Hypothalamus (tissue), 51 donors: ENCODE measurements at regions not wholly inside any gene's neighbourhood (a gene's known extent, or its start where the extent isn't known, plus 50 kb on each side); places are given as distances from the start of the nearest gene placed in this dataset.

Experiments used
- DNase-seq, 51 donors: peaks; one replicate each; lab custom pipeline; 2025; lab: John Stamatoyannopoulos, UW

DNA sequence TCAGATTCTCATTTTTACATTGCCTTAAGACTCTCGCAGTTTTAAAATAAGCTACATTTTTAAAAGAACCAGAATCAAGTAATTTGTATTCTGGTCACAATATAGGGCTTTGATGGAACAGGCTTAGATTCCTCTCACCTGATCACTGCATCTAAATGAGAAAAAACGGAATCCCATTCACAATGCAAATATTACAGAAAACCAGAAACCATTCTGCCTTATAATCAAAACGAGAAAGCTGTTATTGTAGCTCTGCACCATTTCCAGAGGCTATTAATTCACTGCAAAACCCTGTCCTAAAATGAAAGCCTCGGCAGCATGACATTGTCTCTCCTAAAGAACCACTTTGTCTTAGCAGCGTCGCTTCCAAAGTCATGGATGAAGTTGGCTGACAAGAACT is 116.1 kb upstream of the ZNF366 start:
- DNase-seq: no peak

GRCh38 chr5:72622170-72622760 is 115.1 kb upstream of the ZNF366 start:
- no peak for DNase-seq

- no peak for DNase-seq
Measured at GRCh38 chr5:72621576-72621975, 114.4 kb upstream of the ZNF366 start.

DNA sequence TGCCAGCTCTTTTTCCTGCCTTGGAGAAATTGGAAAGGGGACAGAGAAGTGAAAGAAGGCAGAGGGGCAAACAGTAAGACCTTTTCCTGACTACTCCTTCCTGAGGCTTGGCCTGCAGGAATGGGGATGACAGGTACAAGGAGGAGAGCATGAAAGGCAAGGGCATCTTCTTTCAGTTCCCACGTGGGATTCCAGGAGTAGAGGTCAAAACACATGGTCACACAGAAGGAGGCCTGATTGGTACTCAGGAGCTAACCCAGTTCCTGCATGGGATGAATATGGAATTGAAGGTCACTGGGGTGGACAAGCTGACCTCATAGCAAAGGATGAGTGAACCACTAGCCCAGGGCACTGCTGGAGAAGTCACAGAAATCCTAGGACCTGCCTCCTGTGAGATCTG is 112.5 kb upstream of the ZNF366 start:
- no peak for DNase-seq

GRCh38 chr5:72619251-72619650 is 112.0 kb upstream of the ZNF366 start:
- DNase-seq: no peak

GRCh38 chr5:72618708-72619107 is 111.5 kb upstream of the ZNF366 start:
- DNase-seq: no peak

GRCh38 chr5:72615061-72615460 is 107.9 kb upstream of the ZNF366 start:
- DNase-seq: no peak

DNA sequence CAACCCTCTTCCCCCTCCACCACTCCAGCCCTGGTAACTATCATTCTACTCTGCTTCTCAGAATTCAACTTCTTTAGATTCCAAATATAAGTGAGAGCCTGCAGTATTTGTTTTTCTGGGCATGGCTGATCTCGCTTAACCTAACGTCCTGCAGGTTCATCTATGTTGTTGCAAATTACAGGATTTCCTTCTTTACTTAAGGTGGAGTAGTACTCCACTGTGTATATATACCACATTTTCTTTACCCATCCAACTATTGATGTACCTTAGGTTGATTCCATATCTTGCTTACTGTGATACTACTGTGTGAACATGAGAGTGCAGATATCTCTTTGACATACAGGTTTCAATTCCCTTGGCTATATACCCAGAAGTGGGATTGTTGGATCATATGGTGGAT is 106.3 kb upstream of the ZNF366 start:
- DNase-seq: no peak

DNA sequence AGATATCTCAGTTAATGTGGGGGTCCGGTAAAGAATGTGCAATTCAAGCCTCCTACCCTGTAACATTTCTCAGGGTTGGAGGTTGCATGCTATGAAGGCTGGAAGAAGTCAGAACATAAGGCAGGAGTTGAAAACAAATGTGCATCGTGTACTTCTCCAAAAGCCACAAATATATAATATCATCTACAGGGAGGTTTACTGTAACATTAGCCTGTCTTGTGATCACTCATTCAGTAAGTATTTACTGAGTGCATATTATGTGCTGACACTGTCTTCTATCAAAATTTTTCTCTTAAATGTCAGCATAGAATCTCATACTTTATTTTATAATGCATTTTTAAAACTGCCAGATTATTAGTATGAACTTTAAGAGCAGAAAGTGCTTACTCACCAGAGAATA is 105.6 kb upstream of the ZNF366 start:
- DNase-seq: no peak

GRCh38 chr5:72611118-72611730 is 104.0 kb upstream of the ZNF366 start:
- DNase-seq: peak in 47 of 51 donors; percentile 12 to 89 (median 67)

GRCh38 chr5:72608926-72609325 is 101.7 kb upstream of the ZNF366 start:
- DNase-seq: no peak

DNA sequence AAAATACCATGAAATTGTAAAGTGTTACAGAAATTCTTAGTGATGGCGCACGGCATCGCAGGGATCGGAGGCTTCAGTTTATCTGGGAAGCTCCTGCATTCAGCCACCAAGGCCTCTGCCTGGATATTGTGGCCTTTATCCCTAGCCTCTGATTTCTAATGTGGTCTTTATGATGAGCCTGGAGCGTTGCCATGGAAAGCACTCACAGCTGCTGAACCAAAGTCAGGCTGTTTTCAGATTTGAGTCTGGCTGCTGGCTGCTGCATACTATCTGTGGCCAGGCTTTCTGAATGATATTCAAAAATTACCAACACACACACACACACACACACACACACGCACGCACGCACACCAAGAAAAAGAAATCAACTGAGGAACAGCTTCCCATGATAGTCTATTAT is 101.1 kb upstream of the ZNF366 start:
- DNase-seq: peak in 39 of 51 donors; percentile 9 to 78 (median 45)

DNA sequence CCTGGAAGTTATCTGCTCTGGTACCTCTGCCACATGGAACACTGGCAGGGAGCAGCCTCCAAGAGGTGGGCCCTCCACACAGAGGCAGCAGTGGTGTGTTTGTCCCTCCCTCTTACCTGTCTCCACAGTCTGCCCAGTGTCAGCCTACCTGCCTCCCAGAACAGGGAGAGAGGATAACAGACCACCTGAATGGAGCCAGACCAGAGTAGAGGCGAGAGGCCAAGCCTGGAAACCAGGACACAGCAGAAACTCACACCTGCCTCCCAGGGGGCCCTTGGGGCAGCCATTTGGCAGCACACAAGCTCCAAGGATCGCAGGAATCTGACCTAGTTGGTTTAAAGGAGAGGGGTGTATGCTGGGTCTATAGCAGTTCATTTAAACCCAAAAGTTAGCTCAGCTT is 100.2 kb upstream of the ZNF366 start:
- no peak for DNase-seq

DNA sequence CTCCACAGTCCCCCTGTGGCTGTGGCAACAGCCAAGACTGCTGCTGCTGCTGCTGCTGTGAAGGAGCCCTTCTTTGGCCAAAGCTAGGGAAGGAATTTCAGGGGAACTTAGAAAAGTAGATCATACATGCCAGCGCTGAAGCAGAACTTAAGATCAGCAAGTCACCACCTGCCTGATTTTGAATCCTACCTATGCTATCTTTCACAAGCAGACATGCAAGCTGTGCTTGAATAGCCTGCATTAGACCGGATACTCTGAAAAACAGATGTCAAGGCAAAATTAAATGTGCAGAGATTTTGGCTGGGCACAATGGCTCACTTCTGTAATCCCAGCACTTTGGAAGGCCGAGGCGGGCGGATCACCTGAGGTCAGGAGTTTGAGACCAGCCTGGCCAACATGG is 99.3 kb upstream of the ZNF366 start:
- DNase-seq: no peak

DNA sequence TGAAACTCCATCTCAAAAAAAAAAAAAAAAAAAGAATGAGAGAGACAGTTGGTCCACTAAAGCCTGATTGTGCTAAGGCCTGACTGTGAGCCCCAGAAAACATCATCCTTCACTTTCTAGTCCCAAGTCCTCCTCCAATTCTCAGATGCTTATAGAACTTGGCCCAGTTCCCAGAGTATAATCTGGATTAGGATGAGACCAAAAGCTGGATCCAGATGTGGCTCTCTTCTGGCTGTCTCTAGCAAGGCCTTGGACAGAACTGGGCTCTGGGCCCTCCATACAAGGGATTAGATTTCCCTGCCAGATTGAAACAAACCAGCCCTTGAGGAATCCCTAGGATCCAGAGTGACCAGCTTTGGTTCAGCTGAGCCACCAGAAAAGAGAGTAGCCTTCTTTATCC is 98.4 kb upstream of the ZNF366 start:
- DNase-seq: no peak

GRCh38 chr5:72604798-72605154 is 97.6 kb upstream of the ZNF366 start:
- no peak for DNase-seq

DNA sequence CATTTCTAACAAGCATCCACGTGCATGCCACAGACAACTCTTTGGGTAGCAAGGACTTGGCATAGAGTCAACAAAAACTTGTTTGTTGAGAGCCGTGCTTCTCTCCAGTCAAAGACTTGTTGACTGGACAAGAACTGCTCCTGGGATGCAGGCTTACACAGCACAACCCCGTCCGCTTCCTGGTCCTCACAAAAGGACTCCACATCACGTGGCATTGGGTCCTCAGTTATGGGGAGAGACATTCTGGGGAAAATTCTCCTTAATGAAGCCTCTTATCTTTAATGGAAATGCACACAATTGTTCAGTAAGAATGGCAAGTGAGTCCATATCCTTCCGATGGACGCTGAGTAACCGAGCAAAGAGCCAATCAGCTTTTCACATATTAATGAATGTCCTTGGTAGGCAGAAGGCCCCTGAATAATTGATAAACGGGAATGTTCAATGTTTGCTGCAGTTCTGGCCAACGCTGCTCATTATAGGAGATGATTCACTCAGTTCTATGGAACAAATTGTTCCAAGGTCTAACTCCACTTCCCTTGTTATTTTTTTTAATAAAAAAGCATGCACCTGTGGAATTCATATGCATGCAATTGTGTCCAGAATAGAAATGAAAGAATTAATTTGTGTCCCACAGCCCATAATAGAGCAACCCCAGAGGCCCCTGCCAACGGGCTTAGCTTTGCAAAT is 97.0 kb upstream of the ZNF366 start:
- peak in 1 of 51 donors; percentile 22 for DNase-seq

GRCh38 chr5:72602696-72603685 is 95.8 kb upstream of the ZNF366 start:
- DNase-seq: no peak

- no peak for DNase-seq
Measured at GRCh38 chr5:72601861-72602260, 94.7 kb upstream of the ZNF366 start.

DNA sequence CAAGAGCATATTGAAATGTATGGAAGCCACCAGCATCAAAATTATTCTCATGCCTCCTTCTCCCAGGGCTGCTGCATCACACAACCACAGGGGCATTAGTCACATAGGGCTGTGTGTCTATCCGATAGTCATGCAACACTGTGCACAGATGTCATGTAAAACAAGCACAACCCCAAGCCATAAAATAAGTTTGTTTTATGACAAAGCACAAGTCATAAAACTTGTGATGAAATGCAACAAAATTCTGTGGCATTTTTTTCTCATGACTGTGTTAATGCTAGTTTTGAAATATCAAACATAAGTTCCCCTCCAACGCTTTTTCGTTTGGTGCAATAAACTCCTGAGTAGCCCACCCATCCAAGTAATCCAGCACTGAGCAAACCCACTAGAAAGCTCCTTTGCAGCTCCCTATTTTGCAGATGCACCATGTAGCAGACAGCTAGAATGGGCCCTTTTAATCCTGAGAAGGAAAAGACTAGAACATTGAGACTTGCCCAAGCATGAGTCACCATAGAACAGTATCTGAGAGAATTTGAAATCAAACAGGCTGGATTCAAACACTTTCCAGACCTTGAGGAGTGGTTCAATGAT is 93.3 kb upstream of the ZNF366 start:
- peak in 1 of 51 donors; percentile 33 for DNase-seq
